ENCODE measurements at regions not wholly inside any gene's neighbourhood (a gene's known extent, or its start where the extent isn't known, plus 50 kb on each side); places are given as distances from the start of the nearest gene placed in this dataset.
A peak's percentile ranks its signal among the peaks of the same experiment; 100 is the strongest.
"Not testable (repeated sequence)": the region's sequence is repeated elsewhere in the genome, so short reads cannot be mapped to it uniquely, and the experiment has no call there.

- ATAC-seq (no peak), DNase-seq (no peak)
- intact Hi-C loops (cut with DNase I), result no loop called here
These were observed 203.4 kb upstream of the SPAG17 start for GRCh38 chr1:118388301-118388959.

GRCh38 chr1:118381197-118381869 lies 196.3 kb upstream of the SPAG17 start:
- no peak for ATAC-seq
- intact Hi-C loops (cut with DNase I), result no loop called here
- no peak for DNase-seq

GRCh38 chr1:118377183-118377582 lies 192.2 kb upstream of the SPAG17 start:
- intact Hi-C loops (cut with DNase I); ATAC-seq; DNase-seq: not testable (repeated sequence)

GRCh38 chr1:118371612-118372011 lies 186.6 kb upstream of the SPAG17 start:
- ATAC-seq, result no peak
- no peak for DNase-seq
- intact Hi-C loops (cut with DNase I), result no loop called here

- intact Hi-C loops (cut with DNase I), result no loop called here
- ATAC-seq, result no peak
- DNase-seq, result no peak
These were observed 185.8 kb upstream of the SPAG17 start for GRCh38 chr1:118370861-118371260.

- intact Hi-C loops (cut with DNase I), result no loop called here
- DNase-seq (no peak), ATAC-seq (no peak)
These were observed 181.3 kb upstream of the SPAG17 start for GRCh38 chr1:118366286-118366685.

GRCh38 chr1:118364882-118365281 lies 179.9 kb upstream of the SPAG17 start:
- ATAC-seq, result no peak
- no peak for DNase-seq
- intact Hi-C loops (cut with DNase I), result no loop called here

- DNase-seq, result no peak
- intact Hi-C loops (cut with DNase I), result no loop called here
- ATAC-seq, result no peak
These were observed 178.4 kb upstream of the SPAG17 start for GRCh38 chr1:118363396-118363795.

- DNase-seq (no peak), ATAC-seq (no peak)
- intact Hi-C loops (cut with DNase I), result no loop called here
These were observed 175.8 kb upstream of the SPAG17 start for GRCh38 chr1:118360817-118361216.

- DNase-seq (no peak), ATAC-seq (no peak)
- intact Hi-C loops (cut with DNase I), result no loop called here
These were observed 161.9 kb upstream of the SPAG17 start for GRCh38 chr1:118346936-118347335.

GRCh38 chr1:118340928-118341910 lies 156.2 kb upstream of the SPAG17 start:
- intact Hi-C loops (cut with DNase I), result no loop called here
- ATAC-seq (no peak), DNase-seq (no peak)

GRCh38 chr1:118339400-118340124 lies 154.5 kb upstream of the SPAG17 start:
- ATAC-seq (no peak), DNase-seq (no peak)
- intact Hi-C loops (cut with DNase I), result no loop called here

- DNase-seq (no peak), ATAC-seq (peak; percentile 48 to 67)
- intact Hi-C loops (cut with DNase I), result no loop called here
These were observed 153.9 kb upstream of the SPAG17 start for GRCh38 chr1:118338936-118339335.

- intact Hi-C loops (cut with DNase I), result no loop called here
- DNase-seq (no peak), ATAC-seq (no peak)
These were observed 152.3 kb upstream of the SPAG17 start for GRCh38 chr1:118337346-118337745.

- ATAC-seq, result peak in 1 of 2 donors; percentile 52
- DNase-seq, result no peak
- intact Hi-C loops (cut with DNase I), result no loop called here
These were observed 150.3 kb upstream of the SPAG17 start for GRCh38 chr1:118335331-118335732.

- intact Hi-C loops (cut with DNase I), result no loop called here
- DNase-seq (no peak), ATAC-seq (no peak)
These were observed 149.5 kb upstream of the SPAG17 start for GRCh38 chr1:118334506-118334905.

GRCh38 chr1:118333601-118334210 lies 148.7 kb upstream of the SPAG17 start:
- ATAC-seq, result no peak
- intact Hi-C loops (cut with DNase I), result no loop called here
- DNase-seq, result no peak

GRCh38 chr1:118326960-118327629 lies 142.1 kb upstream of the SPAG17 start:
- intact Hi-C loops (cut with DNase I), result no loop called here
- DNase-seq, result no peak
- no peak for ATAC-seq

All from left cardiac atrium (tissue), 4 donors.